ENCODE measurements at regions not wholly inside any gene's neighbourhood (a gene's known extent, or its start where the extent isn't known, plus 50 kb on each side); places are given as distances from the start of the nearest gene placed in this dataset.

DNA sequence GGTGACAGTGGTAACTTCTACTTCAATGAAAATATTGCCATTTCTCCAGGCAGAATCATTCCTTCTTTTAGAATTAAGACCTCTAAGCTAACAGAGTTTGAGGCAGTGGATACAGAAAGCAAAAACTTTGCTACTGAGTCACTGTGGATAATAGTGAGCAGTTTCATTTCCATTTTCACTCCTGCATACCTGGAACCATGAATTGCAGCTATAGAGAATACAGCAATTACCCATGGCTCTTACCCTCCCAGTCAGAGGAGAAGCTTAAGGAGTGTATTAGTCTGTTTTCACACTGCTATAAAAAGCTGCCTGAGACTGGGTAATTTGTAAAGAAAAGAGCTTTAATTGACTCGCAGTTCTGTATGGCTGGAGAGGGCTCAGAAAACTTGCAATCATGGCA lies 531.4 kb upstream of the CNTNAP5 start:
- ATAC-seq (ENCODE audit: insufficient read depth, low FRiP score) = no peak
- Histone ChIP-seq H3K9me3 (ENCODE audit: control insufficient read depth in 4 of 4, insufficient read depth in 3 of 4, low read length in 3 of 4) (no peaks in the 10 kb centered on the region), H3K9ac (ENCODE audit: insufficient read depth in 1 of 2, low read length in 2 of 2) (no peak overlapping the region), H3K27ac (ENCODE audit: low read depth in 1 of 2, low read length in 1 of 2) (no peak overlapping the region), H3K36me3 (ENCODE audit: control insufficient read depth in 4 of 4, insufficient read depth in 4 of 4, low read length in 4 of 4) (no peaks in the 10 kb centered on the region), H3K27me3 (ENCODE audit: control insufficient read depth in 3 of 3, insufficient read depth in 3 of 3, low read length in 2 of 3) (no peaks in the 10 kb centered on the region), H3K4me1 (ENCODE audit: control insufficient read depth in 5 of 5, insufficient read depth in 5 of 5, low read length in 5 of 5) (no peaks in the 10 kb centered on the region), H3K4me3 (no peak overlapping the region)
- WGBS, 2 donors = 83 to 90% methylated on average over 1 of the region's 1 CpG
- no peak for DNase-seq
- TF ChIP-seq, protein P1, sequence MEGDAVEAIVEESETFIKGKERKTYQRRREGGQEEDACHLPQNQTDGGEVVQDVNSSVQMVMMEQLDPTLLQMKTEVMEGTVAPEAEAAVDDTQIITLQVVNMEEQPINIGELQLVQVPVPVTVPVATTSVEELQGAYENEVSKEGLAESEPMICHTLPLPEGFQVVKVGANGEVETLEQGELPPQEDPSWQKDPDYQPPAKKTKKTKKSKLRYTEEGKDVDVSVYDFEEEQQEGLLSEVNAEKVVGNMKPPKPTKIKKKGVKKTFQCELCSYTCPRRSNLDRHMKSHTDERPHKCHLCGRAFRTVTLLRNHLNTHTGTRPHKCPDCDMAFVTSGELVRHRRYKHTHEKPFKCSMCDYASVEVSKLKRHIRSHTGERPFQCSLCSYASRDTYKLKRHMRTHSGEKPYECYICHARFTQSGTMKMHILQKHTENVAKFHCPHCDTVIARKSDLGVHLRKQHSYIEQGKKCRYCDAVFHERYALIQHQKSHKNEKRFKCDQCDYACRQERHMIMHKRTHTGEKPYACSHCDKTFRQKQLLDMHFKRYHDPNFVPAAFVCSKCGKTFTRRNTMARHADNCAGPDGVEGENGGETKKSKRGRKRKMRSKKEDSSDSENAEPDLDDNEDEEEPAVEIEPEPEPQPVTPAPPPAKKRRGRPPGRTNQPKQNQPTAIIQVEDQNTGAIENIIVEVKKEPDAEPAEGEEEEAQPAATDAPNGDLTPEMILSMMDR (IDR thresholded peaks at IDR 0.05; ENCODE audit: control extremely low read depth, extremely low read depth) = no peak

GRCh38 chr2:123495241-123495640 lies 529.8 kb upstream of the CNTNAP5 start:
- Histone ChIP-seq H3K36me3 (ENCODE audit: control insufficient read depth in 4 of 4, insufficient read depth in 4 of 4, low read length in 4 of 4) (no peaks in the 10 kb centered on the region), H3K4me1 (ENCODE audit: control insufficient read depth in 5 of 5, insufficient read depth in 5 of 5, low read length in 5 of 5) (no peaks in the 10 kb centered on the region), H3K27me3 (ENCODE audit: control insufficient read depth in 3 of 3, insufficient read depth in 3 of 3, low read length in 2 of 3) (no peaks in the 10 kb centered on the region), H3K4me3 (no peak overlapping the region), H3K9me3 (ENCODE audit: control insufficient read depth in 4 of 4, insufficient read depth in 3 of 4, low read length in 3 of 4) (no peaks in the 10 kb centered on the region), H3K27ac (ENCODE audit: low read depth in 1 of 2, low read length in 1 of 2) (no peak overlapping the region), H3K9ac (ENCODE audit: insufficient read depth in 1 of 2, low read length in 2 of 2) (no peak overlapping the region)
- WGBS, 2 donors = 64 to 87% methylated on average over 3 of the region's 3 CpGs
- DNase-seq (no peak), ATAC-seq (ENCODE audit: insufficient read depth, low FRiP score) (no peak)
- TF ChIP-seq, protein P1 (IDR thresholded peaks at IDR 0.05; ENCODE audit: control extremely low read depth, extremely low read depth) = no peak

GRCh38 chr2:123500346-123500745 lies 524.7 kb upstream of the CNTNAP5 start:
- Histone ChIP-seq H3K27ac (ENCODE audit: low read depth in 1 of 2, low read length in 1 of 2) (no peak overlapping the region), H3K9me3 (ENCODE audit: control insufficient read depth in 4 of 4, insufficient read depth in 3 of 4, low read length in 3 of 4) (no peaks in the 10 kb centered on the region), H3K4me3 (no peak overlapping the region), H3K9ac (ENCODE audit: insufficient read depth in 1 of 2, low read length in 2 of 2) (no peak overlapping the region), H3K4me1 (ENCODE audit: control insufficient read depth in 5 of 5, insufficient read depth in 5 of 5, low read length in 5 of 5) (no peaks in the 10 kb centered on the region), H3K27me3 (ENCODE audit: control insufficient read depth in 3 of 3, insufficient read depth in 3 of 3, low read length in 2 of 3) (no peaks in the 10 kb centered on the region), H3K36me3 (ENCODE audit: control insufficient read depth in 4 of 4, insufficient read depth in 4 of 4, low read length in 4 of 4) (no peaks in the 10 kb centered on the region)
- TF ChIP-seq, protein P1 (IDR thresholded peaks at IDR 0.05; ENCODE audit: control extremely low read depth, extremely low read depth) = no peak
- DNase-seq (no peak), ATAC-seq (ENCODE audit: insufficient read depth, low FRiP score) (no peak)
- 79 to 91% methylated on average over 1 of the region's 1 CpG for WGBS, 2 donors

GRCh38 chr2:123500988-123501387 lies 524.1 kb upstream of the CNTNAP5 start:
- ATAC-seq (ENCODE audit: insufficient read depth, low FRiP score) = no peak
- Histone ChIP-seq H3K4me3 (no peak overlapping the region), H3K4me1 (ENCODE audit: control insufficient read depth in 5 of 5, insufficient read depth in 5 of 5, low read length in 5 of 5) (no peaks in the 10 kb centered on the region), H3K36me3 (ENCODE audit: control insufficient read depth in 4 of 4, insufficient read depth in 4 of 4, low read length in 4 of 4) (no peaks in the 10 kb centered on the region), H3K9ac (ENCODE audit: insufficient read depth in 1 of 2, low read length in 2 of 2) (no peak overlapping the region), H3K9me3 (ENCODE audit: control insufficient read depth in 4 of 4, insufficient read depth in 3 of 4, low read length in 3 of 4) (no peaks in the 10 kb centered on the region), H3K27ac (ENCODE audit: low read depth in 1 of 2, low read length in 1 of 2) (no peak overlapping the region), H3K27me3 (ENCODE audit: control insufficient read depth in 3 of 3, insufficient read depth in 3 of 3, low read length in 2 of 3) (no peaks in the 10 kb centered on the region)
- WGBS, 2 donors = 76 to 80% methylated on average over 2 of the region's 2 CpGs
- DNase-seq = no peak
- TF ChIP-seq, protein P1 (IDR thresholded peaks at IDR 0.05; ENCODE audit: control extremely low read depth, extremely low read depth) = no peak
